ENCODE measurements at regions not wholly inside any gene's neighbourhood (a gene's known extent, or its start where the extent isn't known, plus 50 kb on each side); places are given as distances from the start of the nearest gene placed in this dataset.

GRCh38 chr16:86669937-86670749, 91.8 kb downstream of the FOXL1 start:
- TF ChIP-seq MAX (CRISPR knock-in tag; IDR thresholded peaks at IDR 0.05): no peak
- TF ChIP-seq ZNF512 (CRISPR knock-in tag; IDR thresholded peaks at IDR 0.05; ENCODE audit: borderline replicate concordance): no peak
- no peak for TF ChIP-seq FOXJ3 (CRISPR knock-in tag; IDR thresholded peaks at IDR 0.05; ENCODE audit: borderline replicate concordance)
- TF ChIP-seq ZNF416 (CRISPR knock-in tag; IDR thresholded peaks at IDR 0.05): no peak
- TF ChIP-seq CTCF (IDR thresholded peaks at IDR 0.05): no peak
- no peak for TF ChIP-seq JUN (CRISPR knock-in tag; IDR thresholded peaks at IDR 0.05)
- no peak for TF ChIP-seq NFE2L1 (CRISPR knock-in tag; IDR thresholded peaks at IDR 0.05)
- TF ChIP-seq CREB1 (CRISPR knock-in tag; IDR thresholded peaks at IDR 0.05): no peak
- no peak for TF ChIP-seq SP1 (CRISPR knock-in tag; conservative IDR thresholded peaks at IDR 0.05)
